PC-3 (cell line): ENCODE measurements at regions not wholly inside any gene's neighbourhood (a gene's known extent, or its start where the extent isn't known, plus 50 kb on each side); places are given as distances from the start of the nearest gene placed in this dataset.

Experiments used
- ATAC-seq: fragments of 200-7000 bp; cut with Tn5 transposase; 2 replicates; pipeline ENCODE4 v1.9.1; 2020; ENCODE audit warnings: mild to moderate bottlenecking, moderate library complexity
- BruUV-seq: library from RNA; stranded (reverse); fragments of 400-500 nt; replicated peaks from 2 replicates; lab custom pipeline; 2021; lab: Mats Ljungman, UMichigan
- CTCF ChIA-PET: fragments of 300-600 bp; sonication (Branson Sonifier 250); formaldehyde crosslinking; loops from one replicate; lab custom pipeline; 2022; ENCODE audit warnings: antibody characterized with exemption; lab: Charles Lee
- POLR2A ChIA-PET: fragments of 300-600 bp; sonication (Branson Sonifier 250); formaldehyde crosslinking; loops from one replicate; lab custom pipeline; 2022; ENCODE audit warnings: antibody characterized with exemption; ENCODE audit not compliant: unreplicated experiment; lab: Charles Lee
- DNase-seq: peaks from one replicate; pipeline ENCODE4 v3.0.0-alpha.2; 2015
- H2AFZ ChIP-seq: fragments of 300-600 bp; sonication (generic); 2 replicates; pipeline ENCODE4 v1.6.0; 2016; ENCODE audit warnings: antibody characterized with exemption, low read length
- H3F3A ChIP-seq: fragments of 300-600 bp; sonication (generic); one replicate; pipeline ENCODE4 v1.6.0; 2017; ENCODE audit warnings: antibody characterized with exemption, low read length, control low read depth, mild to moderate bottlenecking; ENCODE audit not compliant: unreplicated experiment
- H3K27ac ChIP-seq: fragments of 300-600 bp; sonication (generic); 2 replicates; pipeline ENCODE4 v1.5.1; 2016; ENCODE audit warnings: mild to moderate bottlenecking, low read length
- H3K27me3 ChIP-seq: fragments of 300-600 bp; sonication (generic); 2 replicates; pipeline ENCODE4 v1.6.1; 2016; ENCODE audit warnings: low read length, mixed read lengths
- H3K36me3 ChIP-seq: fragments of 300-600 bp; sonication (generic); 2 replicates; pipeline ENCODE4 v1.6.1; 2016; ENCODE audit warnings: low read depth, mixed run types, low read length, mixed read lengths
- H3K4me1 ChIP-seq: fragments of 300-600 bp; sonication (generic); 2 replicates; pipeline ENCODE4 v1.5.1; 2016; ENCODE audit warnings: low read length; ENCODE audit not compliant: insufficient read depth
- H3K4me2 ChIP-seq: fragments of 300-600 bp; sonication (generic); 2 replicates; pipeline ENCODE4 v1.6.0; 2016; ENCODE audit warnings: low read length
- H3K4me3 ChIP-seq: fragments of 300-600 bp; sonication (generic); 2 replicates; pipeline ENCODE4 v1.5.1; 2016; ENCODE audit warnings: mild to moderate bottlenecking, low read length, mixed read lengths
- H3K79me2 ChIP-seq: fragments of 300-600 bp; sonication (generic); 2 replicates; pipeline ENCODE4 v1.6.1; 2017; ENCODE audit warnings: low read length, mixed read lengths
- H3K9ac ChIP-seq: fragments of 300-600 bp; sonication (generic); 2 replicates; pipeline ENCODE4 v1.6.0; 2016; ENCODE audit warnings: mild to moderate bottlenecking, low read length
- H3K9me2 ChIP-seq: fragments of 300-600 bp; sonication (generic); replicated peaks from 2 replicates; pipeline ENCODE4 v1.6.1; 2016; ENCODE audit warnings: mixed run types, low read length, mixed read lengths
- H3K9me3 ChIP-seq: fragments of 300-600 bp; sonication (generic); 2 replicates; pipeline ENCODE4 v1.6.1; 2016; ENCODE audit warnings: low read length, mixed read lengths
- H4K20me1 ChIP-seq: fragments of 300-600 bp; sonication (generic); 2 replicates; pipeline ENCODE4 v1.6.1; 2016; ENCODE audit warnings: low read length, mixed read lengths
- EZH2 ChIP-seq: fragments of 300-600 bp; sonication (generic); IDR thresholded peaks from one replicate; pipeline ENCODE4 v1.6.1; 2017; ENCODE audit warnings: antibody characterized with exemption, mild to moderate bottlenecking, low read length; ENCODE audit not compliant: unreplicated experiment
- EZH2phosphoT487 ChIP-seq: fragments of 300-600 bp; sonication (generic); IDR thresholded peaks from 2 replicates; pipeline ENCODE4 v1.6.1; 2018; ENCODE audit warnings: mild to moderate bottlenecking, antibody characterized with exemption, low read length, borderline replicate concordance
- intact Hi-C: fragments of 100-400 bp; cut with micrococcal nuclease; formaldehyde crosslinking; loops from 2 replicates; pipeline ENCODE4 v1.9.0; 2023
- TF ChIP-seq, protein P1 (sequence below): fragments of 300-600 bp; sonication (generic); conservative IDR thresholded peaks from 2 replicates; pipeline ENCODE4 v1.5.1; 2017; ENCODE audit warnings: antibody characterized with exemption, low read depth, mild to moderate bottlenecking, low read length

DNA sequence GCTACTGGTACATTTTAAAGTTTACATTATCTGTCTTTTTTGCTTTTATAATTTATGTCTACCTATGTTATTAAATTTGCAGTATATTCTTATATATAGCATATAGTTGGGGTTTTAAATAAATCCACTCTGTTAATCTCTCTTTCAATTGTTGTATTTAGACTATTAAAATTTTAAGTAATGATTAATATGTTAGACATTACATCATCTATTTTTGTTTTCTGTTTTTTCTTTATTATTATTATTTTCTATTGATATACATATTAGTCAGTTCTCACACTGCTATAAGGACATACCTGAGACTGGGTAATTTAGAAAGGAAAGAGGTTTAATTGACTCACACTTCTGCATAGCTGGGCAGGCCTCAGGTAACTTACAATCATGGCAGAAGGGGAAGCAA, 1338.2 kb upstream of the GJE1 start:
- Histone ChIP-seq H3K4me3 (no peak overlapping the region), H3K27me3 (no peaks in the 10 kb centered on the region), H4K20me1 (no peaks in the 10 kb centered on the region), H3K36me3 (no peaks in the 10 kb centered on the region), H3K9me3 (no peaks in the 10 kb centered on the region), H2AFZ (no peak overlapping the region), H3K4me2 (no peak overlapping the region), H3K27ac (no peak overlapping the region), H3K4me1 (peaks cover 4% of the 10 kb centered on the region; the same call in 1 of the 2 replicates), H3K79me2 (no peaks in the 10 kb centered on the region), H3F3A (no peaks in the 10 kb centered on the region), H3K9ac (no peak overlapping the region), H3K9me2 (no peaks in the 10 kb centered on the region)
- no TSS peak for BruUV-seq
- ATAC-seq (no peak), DNase-seq (no peak)
- CTCF ChIA-PET = no interaction called here
- TF ChIP-seq EZH2phosphoT487 = no peak
- POLR2A ChIA-PET = no interaction called here
- intact Hi-C loops = no loop called here

DNA sequence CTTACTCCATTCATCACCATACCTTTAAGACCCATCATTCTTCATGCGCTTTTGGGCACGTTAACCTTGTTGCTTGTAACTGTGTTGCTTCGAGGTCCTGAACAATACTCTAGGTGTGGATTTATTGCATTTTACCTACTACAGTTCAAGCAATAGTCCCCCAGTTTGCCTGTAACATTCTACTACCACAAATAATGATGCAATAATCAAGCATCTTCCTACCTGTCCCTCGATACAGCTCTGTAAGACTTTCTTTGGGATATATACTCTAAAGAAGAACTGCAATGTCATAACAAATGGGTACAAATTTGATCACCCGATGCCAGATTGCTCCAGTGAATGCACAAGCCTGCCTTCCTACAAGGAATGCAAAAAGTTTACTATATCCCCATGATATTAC, 1342.6 kb upstream of the GJE1 start:
- CTCF ChIA-PET = no interaction called here
- intact Hi-C loops = no loop called here

DNA sequence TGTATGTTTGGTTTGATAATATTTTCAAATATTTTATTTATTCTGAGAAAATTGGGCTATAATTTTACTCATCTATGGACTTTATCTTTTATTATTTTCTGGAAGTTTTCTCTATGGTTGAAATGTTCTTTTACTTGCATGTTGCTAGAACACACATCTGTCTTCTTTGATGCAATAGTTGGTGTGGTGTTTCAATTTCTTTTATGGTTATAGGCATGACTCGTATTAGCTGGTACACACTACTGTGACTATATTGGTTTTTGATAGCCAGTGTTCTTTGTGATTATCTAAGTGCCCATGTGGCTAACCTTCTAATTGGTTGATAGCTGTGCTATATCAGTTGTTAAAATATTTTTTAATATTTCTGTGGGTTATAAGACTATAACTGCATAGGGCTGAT, 1343.3 kb upstream of the GJE1 start:
- peaks cover 4% of the 10 kb centered on the region; the same call in 1 of the 2 replicates for H3K4me1 ChIP-seq
- no peak overlapping the region for H3K9ac ChIP-seq
- TF ChIP-seq EZH2 (no peak), EZH2phosphoT487 (no peak)
- TF ChIP-seq, protein P1, sequence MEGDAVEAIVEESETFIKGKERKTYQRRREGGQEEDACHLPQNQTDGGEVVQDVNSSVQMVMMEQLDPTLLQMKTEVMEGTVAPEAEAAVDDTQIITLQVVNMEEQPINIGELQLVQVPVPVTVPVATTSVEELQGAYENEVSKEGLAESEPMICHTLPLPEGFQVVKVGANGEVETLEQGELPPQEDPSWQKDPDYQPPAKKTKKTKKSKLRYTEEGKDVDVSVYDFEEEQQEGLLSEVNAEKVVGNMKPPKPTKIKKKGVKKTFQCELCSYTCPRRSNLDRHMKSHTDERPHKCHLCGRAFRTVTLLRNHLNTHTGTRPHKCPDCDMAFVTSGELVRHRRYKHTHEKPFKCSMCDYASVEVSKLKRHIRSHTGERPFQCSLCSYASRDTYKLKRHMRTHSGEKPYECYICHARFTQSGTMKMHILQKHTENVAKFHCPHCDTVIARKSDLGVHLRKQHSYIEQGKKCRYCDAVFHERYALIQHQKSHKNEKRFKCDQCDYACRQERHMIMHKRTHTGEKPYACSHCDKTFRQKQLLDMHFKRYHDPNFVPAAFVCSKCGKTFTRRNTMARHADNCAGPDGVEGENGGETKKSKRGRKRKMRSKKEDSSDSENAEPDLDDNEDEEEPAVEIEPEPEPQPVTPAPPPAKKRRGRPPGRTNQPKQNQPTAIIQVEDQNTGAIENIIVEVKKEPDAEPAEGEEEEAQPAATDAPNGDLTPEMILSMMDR = no peak
- no TSS peak for BruUV-seq
- ChIA-PET POLR2A (no interaction called here), CTCF (no interaction called here)
- H3K79me2 ChIP-seq = no peaks in the 10 kb centered on the region
- H3K4me3 ChIP-seq = no peak overlapping the region
- ATAC-seq = no peak
- H4K20me1 ChIP-seq = no peaks in the 10 kb centered on the region
- intact Hi-C loops = no loop called here
- H3K27ac ChIP-seq = no peak overlapping the region
- H2AFZ ChIP-seq = no peak overlapping the region
- no peaks in the 10 kb centered on the region for H3F3A ChIP-seq
- no peaks in the 10 kb centered on the region for H3K9me2 ChIP-seq
- H3K36me3 ChIP-seq = no peaks in the 10 kb centered on the region
- H3K27me3 ChIP-seq = no peaks in the 10 kb centered on the region
- DNase-seq = no peak
- no peak overlapping the region for H3K4me2 ChIP-seq
- H3K9me3 ChIP-seq = no peaks in the 10 kb centered on the region

More for the DNA sequence above, 1342.6 kb upstream of the GJE1 start:
- Histone ChIP-seq H3K27ac (no peak overlapping the region), H3K27me3 (no peaks in the 10 kb centered on the region), H3K4me1 (peaks cover 4% of the 10 kb centered on the region; the same call in 1 of the 2 replicates), H3K79me2 (no peaks in the 10 kb centered on the region), H3K9ac (no peak overlapping the region), H3K36me3 (no peaks in the 10 kb centered on the region), H3K9me2 (no peaks in the 10 kb centered on the region), H2AFZ (no peak overlapping the region), H4K20me1 (no peaks in the 10 kb centered on the region), H3K4me2 (no peak overlapping the region), H3K4me3 (no peak overlapping the region), H3F3A (no peaks in the 10 kb centered on the region), H3K9me3 (no peaks in the 10 kb centered on the region)
- TF ChIP-seq, protein P1 = no peak
- no peak for TF ChIP-seq EZH2phosphoT487
- TF ChIP-seq EZH2 = no peak
- POLR2A ChIA-PET = no interaction called here
- no peak for ATAC-seq
- no TSS peak for BruUV-seq
- no peak for DNase-seq
